A549 (cell line): ENCODE measurements at regions not wholly inside any gene's neighbourhood (a gene's known extent, or its start where the extent isn't known, plus 50 kb on each side); places are given as distances from the start of the nearest gene placed in this dataset.

Experiments
- ATAC-seq, 2 experiments: fragments of 200-7000 bp in 1 of 2; fragments of >200 bp in 1 of 2; cut with Nextera tagmentation in 1 of 2; cut with Tn5 transposase in 1 of 2; 3 replicates each; pipeline versions ENCODE4 v1.8.0 to v1.9.1; 2018 to 2020; ENCODE audit warnings: mild to moderate bottlenecking in 1 of 2, moderate library complexity in 1 of 2
- CTCF ChIA-PET: fragments of 300-600 bp; sonication (Branson Sonifier 250); formaldehyde crosslinking; extraction: SDS; loops from one replicate; lab custom pipeline; 2021; ENCODE audit warnings: antibody characterized with exemption, inconsistent platforms; lab: Yijun Ruan, JAX
- POLR2A ChIA-PET: fragments of 350-600 bp; formaldehyde crosslinking; extraction: SDS; loops from one replicate; lab custom pipeline; 2021; ENCODE audit warnings: antibody characterized with exemption, inconsistent platforms; lab: Yijun Ruan, JAX
- DNase-seq, 2 experiments: peaks; one replicate each; pipeline versions ENCODE4 v3.0.0 to v3.0.0-alpha.2; 2011 to 2016; ENCODE audit warnings: low read depth in 1 of 2, low spot score in 1 of 2
- FAIRE-seq: peaks from 2 replicates; lab custom pipeline; 2011; peaks lifted over from hg19 to GRCh38; lab: Jason Lieb, UNC
- H3K27ac ChIP-seq, 2 experiments: fragments of >200 bp; sonication (Bioruptor Twin); formaldehyde crosslinking; 3 replicates each; pipeline ENCODE4 v1.5.1; 2016 to 2017
- H3K4me1 ChIP-seq: fragments of >200 bp; sonication (Bioruptor Twin); formaldehyde crosslinking; 3 replicates; pipeline ENCODE4 v1.6.1; 2016
- H3K4me2 ChIP-seq: fragments of >200 bp; sonication (Bioruptor Twin); formaldehyde crosslinking; 3 replicates; pipeline ENCODE4 v1.6.1; 2016
- H3K4me3 ChIP-seq: fragments of >200 bp; sonication (Bioruptor Twin); formaldehyde crosslinking; 3 replicates; pipeline ENCODE4 v1.5.1; 2016
- H3K9me3 ChIP-seq: fragments of >200 bp; sonication (Bioruptor Twin); formaldehyde crosslinking; 3 replicates; pipeline ENCODE4 v1.6.1; 2016
- BHLHE40 ChIP-seq: IDR thresholded peaks from 2 replicates; pipeline ENCODE4 v1.6.1; 2012; ENCODE audit warnings: low read depth, low read length, inconsistent platforms
- CBX2 ChIP-seq: fragments of 200-600 bp; sonication (generic); IDR thresholded peaks from 2 replicates; pipeline ENCODE4 v1.6.1; 2016; ENCODE audit warnings: low read depth, mild to moderate bottlenecking, borderline replicate concordance
- CHD4 ChIP-seq: fragments of 200-600 bp; sonication (generic); IDR thresholded peaks from 2 replicates; pipeline ENCODE4 v1.6.1; 2016; ENCODE audit warnings: antibody characterized with exemption, mild to moderate bottlenecking, borderline replicate concordance
- EP300 ChIP-seq, 2 experiments: fragments of >200 bp; sonication (Bioruptor Twin); formaldehyde crosslinking; IDR thresholded peaks; 2 replicates in 1 of 2; 3 replicates in 1 of 2; pipeline ENCODE4 v1.6.1; 2016 to 2017
- ESRRA ChIP-seq: fragments of 150-350 bp; IDR thresholded peaks from 2 replicates; pipeline ENCODE4 v1.6.1; 2014; ENCODE audit warnings: mild to moderate bottlenecking, low read length, borderline replicate concordance
- FOXS1 ChIP-seq: fragments of 250-450 bp; sonication (Bioruptor Pico); IDR thresholded peaks from 2 replicates; pipeline ENCODE4 v1.5.0; 2020; ENCODE audit warnings: mild to moderate bottlenecking, moderate library complexity
- GATA3 ChIP-seq: IDR thresholded peaks from 2 replicates; pipeline ENCODE4 v1.6.1; 2012; ENCODE audit warnings: borderline replicate concordance
- HDAC2 ChIP-seq: fragments of 200-600 bp; sonication (generic); IDR thresholded peaks from 2 replicates; pipeline ENCODE4 v1.6.1; 2016
- HOXB5 ChIP-seq: fragments of 250-450 bp; sonication (Bioruptor Pico); IDR thresholded peaks from 2 replicates; pipeline ENCODE4 v1.5.0; 2020; ENCODE audit warnings: mild to moderate bottlenecking, moderate library complexity
- KDM1A ChIP-seq: fragments of 200-600 bp; sonication (generic); IDR thresholded peaks from 2 replicates; pipeline ENCODE4 v1.6.1; 2016; ENCODE audit warnings: low read depth, mild to moderate bottlenecking
- MAZ ChIP-seq: fragments of 150-350 bp; IDR thresholded peaks from 2 replicates; pipeline ENCODE4 v1.6.1; 2014; ENCODE audit warnings: antibody characterized with exemption, low read depth, low read length, borderline replicate concordance
- MYC ChIP-seq: IDR thresholded peaks from 2 replicates; pipeline ENCODE4 v1.6.1; 2012; ENCODE audit warnings: mild to moderate bottlenecking, inconsistent platforms, low read length, improper control_type of control experiment, borderline replicate concordance
- NR3C1 ChIP-seq: fragments of >200 bp; sonication (Bioruptor Twin); formaldehyde crosslinking; IDR thresholded peaks from 3 replicates; pipeline ENCODE4 v1.6.1; 2017
- POLR2A ChIP-seq: IDR thresholded peaks from 2 replicates; pipeline ENCODE4 v1.6.1; 2012; ENCODE audit warnings: mild to moderate bottlenecking, low read length
- RAD21 ChIP-seq, 2 experiments: fragments of >200 bp in 1 of 2; sonication (Bioruptor Twin) in 1 of 2; formaldehyde crosslinking in 1 of 2; IDR thresholded peaks in 1 of 2; conservative IDR thresholded peaks in 1 of 2; 2 replicates in 1 of 2; 3 replicates in 1 of 2; pipeline ENCODE4 v1.6.1; 2012 to 2018; ENCODE audit warnings: inconsistent platforms in 1 of 2
- RNF2 ChIP-seq: fragments of 200-600 bp; sonication (generic); IDR thresholded peaks from 2 replicates; pipeline ENCODE4 v1.6.1; 2016; ENCODE audit warnings: low read depth, mild to moderate bottlenecking, antibody characterized with exemption, moderate library complexity, borderline replicate concordance
- TP53 ChIP-seq: fragments of 250-450 bp; sonication (Bioruptor Pico); IDR thresholded peaks from 2 replicates; pipeline ENCODE4 v1.5.0; 2021; ENCODE audit warnings: mild to moderate bottlenecking, moderate library complexity
- ZC3H11A ChIP-seq: fragments of 450-650 bp; IDR thresholded peaks from 2 replicates; pipeline ENCODE4 v1.6.1; 2014; ENCODE audit warnings: antibody characterized with exemption, mild to moderate bottlenecking
- ZFP36 ChIP-seq: fragments of 450-650 bp; IDR thresholded peaks from 2 replicates; pipeline ENCODE4 v1.6.1; 2014; ENCODE audit warnings: borderline replicate concordance; ENCODE audit not compliant: partially characterized antibody
- ZNF302 ChIP-seq: fragments of 250-450 bp; sonication (Bioruptor Pico); IDR thresholded peaks from 2 replicates; pipeline ENCODE4 v1.9.0; 2021; ENCODE audit warnings: inconsistent platforms, mild to moderate bottlenecking, moderate library complexity
- ZSCAN20 ChIP-seq: fragments of 250-450 bp; sonication (Bioruptor Pico); IDR thresholded peaks from 2 replicates; pipeline ENCODE4 v1.8.0; 2022; ENCODE audit warnings: mild to moderate bottlenecking, moderate library complexity
- WGBS: methylation state at CpG from one replicate; pipeline ENCODE4 v1.1.6; 2017; ENCODE audit errors: missing lambda C conversion rate; 5-methylcytosine and 5-hydroxymethylcytosine counted together
- TF ChIP-seq, protein P1 (sequence below): fragments of 250-450 bp; sonication (Bioruptor Pico); IDR thresholded peaks from 2 replicates; pipeline ENCODE4 v1.5.0; 2020; ENCODE audit warnings: low read depth, mild to moderate bottlenecking, moderate library complexity
- TF ChIP-seq, protein P2 (sequence below): fragments of 250-450 bp; sonication (Bioruptor Pico); IDR thresholded peaks from 2 replicates; pipeline ENCODE4 v1.5.0; 2021; ENCODE audit warnings: mild to moderate bottlenecking, moderate library complexity, borderline replicate concordance

DNA sequence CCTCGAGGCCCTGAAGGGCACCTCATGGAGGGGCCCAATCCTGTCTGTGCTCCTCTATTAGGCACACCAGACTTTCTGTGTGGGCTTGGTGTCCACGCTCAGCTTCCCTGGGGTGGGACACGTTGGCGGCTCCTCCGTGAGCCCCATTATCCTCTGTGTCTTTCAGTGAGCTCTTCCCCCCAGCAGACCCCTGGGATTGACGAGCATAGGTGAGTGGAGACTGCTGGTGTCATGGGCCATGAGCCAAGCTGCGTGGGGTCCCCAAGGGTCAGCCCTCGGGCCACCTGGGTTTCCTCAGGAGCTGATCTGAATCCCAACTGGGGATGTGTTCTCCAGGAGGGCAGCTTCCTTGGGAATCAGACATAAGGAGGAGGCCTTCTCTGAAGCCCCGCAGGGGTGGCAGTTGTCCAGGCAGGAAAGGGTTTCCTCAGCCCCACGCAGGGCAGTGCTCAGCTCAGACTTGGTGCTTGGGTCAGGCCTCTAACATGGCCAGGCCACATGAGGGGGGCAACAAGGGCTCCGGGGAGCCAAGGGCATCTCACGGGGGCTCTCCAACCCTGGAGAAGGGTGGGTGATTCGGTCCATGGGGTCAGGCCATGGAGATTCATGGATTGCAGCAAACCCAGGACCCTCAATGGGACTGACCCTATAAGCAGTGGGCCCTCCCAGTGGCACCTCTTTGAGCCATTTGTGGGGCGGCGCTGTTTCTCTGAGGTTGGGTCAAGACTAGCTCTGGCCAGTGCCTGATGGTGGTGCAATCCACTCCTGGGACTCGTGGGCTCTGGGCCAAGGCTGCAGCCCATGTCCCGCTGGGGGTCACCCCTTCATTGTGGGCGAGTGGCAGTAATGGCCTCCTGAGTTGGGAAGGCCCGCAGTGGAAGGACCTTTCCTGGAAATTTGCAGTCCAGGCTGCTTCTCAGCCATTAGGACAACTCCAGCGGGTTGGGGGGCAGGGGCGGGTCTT lies 222.5 kb downstream of the SNRPN start:
- CTCF ChIA-PET, result no interaction called here
- H3K4me1 ChIP-seq, result no peaks in the 10 kb centered on the region
- H3K4me2 ChIP-seq, result no peak overlapping the region
- FAIRE-seq (no peak), DNase-seq (no peak), ATAC-seq (no peak)
- H3K9me3 ChIP-seq, result no peaks in the 10 kb centered on the region
- POLR2A ChIA-PET, result no interaction called here
- no peak for TF ChIP-seq ESRRA
- TF ChIP-seq TP53 (CRISPR knock-in tag), result no peak
- TF ChIP-seq ZC3H11A, result no peak
- no peak for TF ChIP-seq ZFP36
- no peak for TF ChIP-seq FOXS1 (CRISPR knock-in tag)
- TF ChIP-seq RAD21 (conservative IDR thresholded peaks at IDR 0.05 in 1 of 2, IDR thresholded peaks at IDR 0.05 in 1 of 2), result no peak
- TF ChIP-seq ZSCAN20, result no peak
- TF ChIP-seq, protein P1, sequence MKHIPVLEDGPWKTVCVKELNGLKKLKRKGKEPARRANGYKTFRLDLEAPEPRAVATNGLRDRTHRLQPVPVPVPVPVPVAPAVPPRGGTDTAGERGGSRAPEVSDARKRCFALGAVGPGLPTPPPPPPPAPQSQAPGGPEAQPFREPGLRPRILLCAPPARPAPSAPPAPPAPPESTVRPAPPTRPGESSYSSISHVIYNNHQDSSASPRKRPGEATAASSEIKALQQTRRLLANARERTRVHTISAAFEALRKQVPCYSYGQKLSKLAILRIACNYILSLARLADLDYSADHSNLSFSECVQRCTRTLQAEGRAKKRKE (CRISPR knock-in tag), result no peak
- no peak for TF ChIP-seq NR3C1
- TF ChIP-seq HOXB5, result no peak
- no peak for TF ChIP-seq MAZ
- no peak for TF ChIP-seq POLR2A
- no peak for TF ChIP-seq CHD4
- TF ChIP-seq HDAC2, result no peak
- TF ChIP-seq BHLHE40, result no peak
- WGBS, result 20% methylated on average over 7 of the region's 21 CpGs
- no peak overlapping the region for H3K27ac ChIP-seq
- no peak overlapping the region for H3K4me3 ChIP-seq

DNA sequence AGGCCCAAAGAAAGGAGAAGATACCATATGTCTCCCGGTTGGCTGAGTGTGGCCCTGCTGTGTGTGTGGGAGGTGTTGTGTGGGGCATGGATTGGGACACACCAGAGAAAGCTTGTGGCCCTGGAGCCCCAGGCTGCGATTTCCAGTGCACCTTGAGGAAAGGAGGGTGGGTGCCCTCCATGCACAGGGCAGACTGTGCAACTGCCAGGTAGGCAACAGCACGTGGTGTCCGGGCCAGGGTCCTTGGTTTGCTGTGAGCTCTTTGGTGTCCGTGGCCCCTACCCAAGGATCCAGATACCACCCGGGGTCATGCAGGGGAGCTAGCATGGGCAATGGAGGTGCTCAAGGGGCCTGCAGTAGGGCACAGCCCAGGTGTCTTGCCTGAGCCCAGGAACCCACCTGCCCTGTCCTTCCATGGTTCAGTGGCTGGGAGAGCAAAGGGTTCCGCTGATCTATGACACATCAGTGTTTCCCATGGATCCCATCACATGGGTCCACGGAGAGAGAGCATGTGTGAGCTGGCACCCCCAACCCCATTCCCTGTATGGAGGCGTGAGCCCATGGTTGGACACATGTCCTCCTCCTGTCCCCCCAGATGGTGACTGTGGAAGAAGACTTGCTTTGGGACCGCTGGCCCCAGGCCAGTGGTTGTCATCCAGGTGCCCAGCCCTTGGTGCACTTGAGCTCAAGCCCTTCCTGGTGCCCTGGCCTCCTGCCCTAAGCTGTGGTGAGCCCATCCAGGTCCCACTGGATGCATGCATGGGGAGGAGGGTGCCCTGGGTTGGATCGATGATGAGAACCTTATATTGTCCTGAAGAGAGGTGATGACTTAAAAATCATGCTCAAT lies 223.4 kb downstream of the SNRPN start:
- H3K9me3 ChIP-seq, result no peaks in the 10 kb centered on the region
- no peak overlapping the region for H3K4me3 ChIP-seq
- ATAC-seq, result no peak
- H3K4me2 ChIP-seq, result no peak overlapping the region
- TF ChIP-seq BHLHE40 (no peak), GATA3 (no peak), KDM1A (no peak), TP53 (CRISPR knock-in tag) (no peak)
- TF ChIP-seq, protein P1 (CRISPR knock-in tag), result no peak
- 13% methylated on average over 7 of the region's 11 CpGs for WGBS
- FAIRE-seq, result no peak
- ChIA-PET POLR2A (no interaction called here), CTCF (no interaction called here)
- DNase-seq, result no peak
- H3K4me1 ChIP-seq, result no peaks in the 10 kb centered on the region
- H3K27ac ChIP-seq, result no peak overlapping the region

DNA sequence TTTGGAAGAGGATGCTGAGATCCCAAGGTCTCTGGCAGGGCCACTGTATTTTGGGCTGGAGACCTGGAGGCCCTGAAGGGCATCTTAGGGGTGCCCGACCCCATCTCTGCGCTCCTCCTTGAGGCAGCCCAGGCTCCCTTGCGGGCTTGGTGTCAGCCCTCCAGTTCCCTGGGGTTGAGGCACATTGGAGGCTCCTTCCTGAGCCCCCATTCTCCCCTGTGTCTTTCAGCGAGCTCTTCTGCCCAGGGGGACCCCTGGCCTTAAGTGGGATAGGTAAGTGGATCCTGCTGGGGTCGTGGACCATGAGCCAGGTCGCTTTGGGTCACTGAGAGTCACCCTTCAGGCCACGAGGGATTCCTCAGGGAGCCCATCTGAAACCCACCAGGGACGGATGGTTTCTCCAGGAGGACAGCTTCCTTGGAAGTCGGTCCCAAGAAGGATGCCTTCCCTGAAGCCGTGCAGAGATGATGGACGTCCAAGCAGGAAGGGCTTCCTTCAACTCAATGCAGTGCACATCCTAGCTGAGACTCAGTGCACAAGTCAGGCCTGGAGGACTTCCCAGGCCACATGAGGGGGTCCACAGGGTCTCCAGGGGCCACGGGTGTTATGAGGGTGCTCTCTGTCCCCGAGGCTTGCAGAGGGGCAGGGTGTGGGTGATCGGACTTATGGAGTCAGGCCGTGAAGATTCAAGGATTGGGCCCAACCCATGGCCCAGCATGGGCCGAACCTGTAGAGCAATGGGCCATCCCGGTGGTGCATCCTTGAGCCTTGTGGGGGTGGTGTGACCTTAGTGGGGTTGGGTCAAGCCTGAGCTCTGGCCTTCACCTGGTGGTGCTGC lies 224.3 kb downstream of the SNRPN start:
- no peak overlapping the region for H3K4me3 ChIP-seq
- ChIA-PET CTCF (no interaction called here), POLR2A (no interaction called here)
- no peak for FAIRE-seq
- no peak for ATAC-seq
- no peaks in the 10 kb centered on the region for H3K9me3 ChIP-seq
- no peak overlapping the region for H3K27ac ChIP-seq
- H3K4me2 ChIP-seq, result no peak overlapping the region
- no peak for DNase-seq
- no peaks in the 10 kb centered on the region for H3K4me1 ChIP-seq
- WGBS, result 16% methylated on average over 9 of the region's 17 CpGs
- TF ChIP-seq BHLHE40 (no peak), NR3C1 (no peak), ZNF302 (no peak), MAZ (no peak), CBX2 (no peak), ZSCAN20 (no peak), RNF2 (no peak), MYC (no peak), EP300 (IDR thresholded peaks at IDR 0.05) (no peak)
- TF ChIP-seq, protein P1 (CRISPR knock-in tag), result no peak
- TF ChIP-seq, protein P2, sequence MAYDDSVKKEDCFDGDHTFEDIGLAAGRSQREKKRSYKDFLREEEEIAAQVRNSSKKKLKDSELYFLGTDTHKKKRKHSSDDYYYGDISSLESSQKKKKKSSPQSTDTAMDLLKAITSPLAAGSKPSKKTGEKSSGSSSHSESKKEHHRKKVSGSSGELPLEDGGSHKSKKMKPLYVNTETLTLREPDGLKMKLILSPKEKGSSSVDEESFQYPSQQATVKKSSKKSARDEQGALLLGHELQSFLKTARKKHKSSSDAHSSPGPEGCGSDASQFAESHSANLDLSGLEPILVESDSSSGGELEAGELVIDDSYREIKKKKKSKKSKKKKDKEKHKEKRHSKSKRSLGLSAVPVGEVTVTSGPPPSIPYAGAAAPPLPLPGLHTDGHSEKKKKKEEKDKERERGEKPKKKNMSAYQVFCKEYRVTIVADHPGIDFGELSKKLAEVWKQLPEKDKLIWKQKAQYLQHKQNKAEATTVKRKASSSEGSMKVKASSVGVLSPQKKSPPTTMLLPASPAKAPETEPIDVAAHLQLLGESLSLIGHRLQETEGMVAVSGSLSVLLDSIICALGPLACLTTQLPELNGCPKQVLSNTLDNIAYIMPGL, result no peak
